Breast epithelium (tissue), 4 donors: ENCODE measurements at regions not wholly inside any gene's neighbourhood (a gene's known extent, or its start where the extent isn't known, plus 50 kb on each side); places are given as distances from the start of the nearest gene placed in this dataset.

Source experiments
- DNase-seq, 2 donors: peaks; one replicate each; pipeline ENCODE4 v3.0.0-alpha.2; 2019; ENCODE audit warnings: low spot score in 2 of 2
- H3K27ac ChIP-seq, 2 donors: fragments of 200-600 bp; sonication (generic) in 1 of 2; one replicate each; pipeline ENCODE4 v1.5.1; 2016 to 2019; ENCODE audit warnings: mild to moderate bottlenecking in 1 of 2
- H3K27me3 ChIP-seq, 2 donors: fragments of 200-600 bp; sonication (generic) in 1 of 2; one replicate each; pipeline versions ENCODE4 v1.5.1 to v1.6.0; 2017 to 2019; ENCODE audit warnings: control low read depth in 1 of 2, mild to moderate bottlenecking in 1 of 2
- H3K36me3 ChIP-seq: fragments of 200-600 bp; one replicate; pipeline ENCODE4 v1.5.1; 2019
- H3K4me1 ChIP-seq, 2 donors: fragments of 200-600 bp; sonication (generic); one replicate each; pipeline ENCODE4 v1.5.1; 2016 to 2019; ENCODE audit warnings: control low read depth in 1 of 2
- H3K4me3 ChIP-seq, 3 donors: fragments of 200-600 bp; sonication (generic); 1 replicate in 2 of 3; 2 replicates in 1 of 3; pipeline ENCODE4 v1.5.1; 2016 to 2019; ENCODE audit warnings: mild to moderate bottlenecking in 3 of 3, moderate library complexity in 2 of 3
- H3K9me3 ChIP-seq, 2 donors: fragments of 200-600 bp; sonication (generic) in 1 of 2; one replicate each; pipeline ENCODE4 v1.5.1; 2016 to 2019; ENCODE audit warnings: control low read depth in 1 of 2
- CTCF ChIP-seq, 3 donors: fragments of 450-650 bp; IDR thresholded peaks; one replicate each; pipeline ENCODE4 v1.5.1; 2016 to 2017; ENCODE audit warnings: antibody characterized with exemption in 3 of 3, mild to moderate bottlenecking in 3 of 3, moderate library complexity in 3 of 3
- POLR2A ChIP-seq: fragments of 450-650 bp; IDR thresholded peaks from one replicate; pipeline ENCODE4 v1.6.1; 2016; ENCODE audit warnings: antibody characterized with exemption, mild to moderate bottlenecking, moderate library complexity
- POLR2AphosphoS5 ChIP-seq, 3 donors: sonication (generic); formaldehyde crosslinking; IDR thresholded peaks; one replicate each; pipeline ENCODE4 v1.6.1; 2017; ENCODE audit warnings: antibody characterized with exemption in 3 of 3
- intact Hi-C: fragments of 100-400 bp; cut with DNase I; formaldehyde crosslinking; loops from one replicate; pipeline ENCODE4 v1.15.1; 2023; ENCODE audit warnings: low total_unique reads

GRCh38 chr1:106584107-106584506 lies 472.4 kb upstream of the PRMT6 start:
- TF ChIP-seq CTCF (IDR thresholded peaks at IDR 0.05) (no peak), POLR2AphosphoS5 (IDR thresholded peaks at IDR 0.05) (no peak), POLR2A (no peak)
- Histone ChIP-seq H3K36me3 (no peaks in the 10 kb centered on the region), H3K27ac (no peak overlapping the region), H3K27me3 (no peaks in the 10 kb centered on the region), H3K4me3 (no peak overlapping the region), H3K9me3 (peaks cover 2 to 5% of the 10 kb centered on the region in 2 donors), H3K4me1 (no peaks in the 10 kb centered on the region)
- intact Hi-C loops = no loop called here
- DNase-seq = no peak

- Histone ChIP-seq H3K4me1 (no peaks in the 10 kb centered on the region), H3K9me3 (peaks cover 2 to 8% of the 10 kb centered on the region in 2 donors), H3K4me3 (no peak overlapping the region), H3K27me3 (no peaks in the 10 kb centered on the region), H3K27ac (no peak overlapping the region), H3K36me3 (no peaks in the 10 kb centered on the region)
- intact Hi-C loops = no loop called here
- DNase-seq = no peak
- TF ChIP-seq POLR2A (no peak), POLR2AphosphoS5 (IDR thresholded peaks at IDR 0.05) (no peak), CTCF (IDR thresholded peaks at IDR 0.05) (no peak)
These were observed 471.8 kb upstream of the PRMT6 start for GRCh38 chr1:106584676-106585075.

- H3K36me3 ChIP-seq = no peaks in the 10 kb centered on the region
- no peaks in the 10 kb centered on the region for H3K4me1 ChIP-seq
- no peak overlapping the region for H3K4me3 ChIP-seq
- intact Hi-C loops = no loop called here
- no peaks in the 10 kb centered on the region for H3K9me3 ChIP-seq
- no peak overlapping the region for H3K27ac ChIP-seq
- TF ChIP-seq POLR2A = no peak
- no peak for TF ChIP-seq CTCF (IDR thresholded peaks at IDR 0.05)
- no peak for TF ChIP-seq POLR2AphosphoS5 (IDR thresholded peaks at IDR 0.05)
- DNase-seq = no peak
- H3K27me3 ChIP-seq = no peaks in the 10 kb centered on the region
These were observed 455.8 kb upstream of the PRMT6 start for GRCh38 chr1:106600626-106601025.

GRCh38 chr1:106603616-106604015 lies 452.9 kb upstream of the PRMT6 start:
- no peak overlapping the region for H3K4me3 ChIP-seq
- H3K27ac ChIP-seq = no peak overlapping the region
- H3K36me3 ChIP-seq = no peaks in the 10 kb centered on the region
- DNase-seq = no peak
- H3K9me3 ChIP-seq = no peaks in the 10 kb centered on the region
- H3K4me1 ChIP-seq = no peaks in the 10 kb centered on the region
- intact Hi-C loops = no loop called here
- TF ChIP-seq POLR2A (no peak), POLR2AphosphoS5 (IDR thresholded peaks at IDR 0.05) (no peak), CTCF (IDR thresholded peaks at IDR 0.05) (no peak)
- no peaks in the 10 kb centered on the region for H3K27me3 ChIP-seq

- Histone ChIP-seq H3K4me1 (no peaks in the 10 kb centered on the region), H3K9me3 (no peaks in the 10 kb centered on the region), H3K4me3 (no peak overlapping the region), H3K36me3 (no peaks in the 10 kb centered on the region), H3K27ac (no peak overlapping the region), H3K27me3 (no peaks in the 10 kb centered on the region)
- TF ChIP-seq POLR2A (no peak), POLR2AphosphoS5 (IDR thresholded peaks at IDR 0.05) (no peak), CTCF (IDR thresholded peaks at IDR 0.05) (no peak)
- no peak for DNase-seq
- intact Hi-C loops = no loop called here
These were observed 447.6 kb upstream of the PRMT6 start for GRCh38 chr1:106608841-106609240.
